ENCODE measurements at regions not wholly inside any gene's neighbourhood (a gene's known extent, or its start where the extent isn't known, plus 50 kb on each side); places are given as distances from the start of the nearest gene placed in this dataset.

DNA sequence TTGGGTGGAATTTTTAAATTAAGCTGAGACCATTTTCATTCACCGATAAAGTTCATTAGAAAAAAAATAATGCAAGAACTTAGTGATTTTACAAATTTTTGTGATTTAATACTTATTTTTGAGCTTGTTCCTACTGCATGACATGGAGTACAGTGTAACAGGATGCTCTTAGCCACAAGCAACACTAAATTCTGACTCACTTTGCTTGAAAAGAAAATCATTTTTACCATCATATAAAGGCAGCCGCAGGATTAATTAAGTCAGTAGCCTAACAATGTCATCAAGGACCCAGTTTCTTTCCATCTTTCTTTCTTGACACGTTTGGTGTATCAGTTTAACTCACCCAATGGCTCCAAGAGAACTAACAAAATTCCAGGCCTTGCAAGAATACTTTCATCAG lies 540.3 kb upstream of the LUZP2 start:
- Histone ChIP-seq H4K20me1 (ENCODE audit: control insufficient read depth, extremely low read depth, insufficient read depth, low read length) (no peaks in the 10 kb centered on the region), H3K9ac (ENCODE audit: control insufficient read depth, extremely low read depth, insufficient read depth, low read length) (no peak overlapping the region), H3K36me3 (ENCODE audit: control insufficient read depth in 2 of 2, extremely low read depth in 1 of 2, insufficient read depth in 2 of 2, low read length in 2 of 2) (no peaks in the 10 kb centered on the region), H3K79me2 (ENCODE audit: control insufficient read depth, insufficient read depth, low read length) (no peaks in the 10 kb centered on the region), H3K27ac (ENCODE audit: control insufficient read depth, insufficient read depth, low read length) (no peak overlapping the region), H2AFZ (ENCODE audit: control insufficient read depth, low read length) (no peak overlapping the region), H3K27me3 (ENCODE audit: control insufficient read depth, extremely low read depth, insufficient read depth, low read length) (no peaks in the 10 kb centered on the region), H3K4me3 (ENCODE audit: control insufficient read depth in 2 of 3, extremely low read depth in 1 of 3, insufficient read depth in 2 of 3, low read depth in 1 of 3, low read length in 3 of 3) (no peak overlapping the region), H3K4me2 (ENCODE audit: control insufficient read depth, extremely low read depth, insufficient read depth, low read depth, low read length) (no peak overlapping the region), H3K4me1 (ENCODE audit: control insufficient read depth, extremely low read depth, insufficient read depth, low read length) (no peaks in the 10 kb centered on the region), H3K9me1 (ENCODE audit: control insufficient read depth, extremely low read depth, insufficient read depth, low read length) (no peaks in the 10 kb centered on the region), H3K9me3 (ENCODE audit: control insufficient read depth, low read depth, low read length) (no peaks in the 10 kb centered on the region)
- dilution Hi-C loops (cut with MboI; ENCODE audit: extremely low pct_ligation_motif_present, low sequenced_read_pairs) = no loop called here
- DNase-seq (ENCODE audit: low read depth, low spot score) (no peak), FAIRE-seq (no peak)
- TF ChIP-seq, protein P1, sequence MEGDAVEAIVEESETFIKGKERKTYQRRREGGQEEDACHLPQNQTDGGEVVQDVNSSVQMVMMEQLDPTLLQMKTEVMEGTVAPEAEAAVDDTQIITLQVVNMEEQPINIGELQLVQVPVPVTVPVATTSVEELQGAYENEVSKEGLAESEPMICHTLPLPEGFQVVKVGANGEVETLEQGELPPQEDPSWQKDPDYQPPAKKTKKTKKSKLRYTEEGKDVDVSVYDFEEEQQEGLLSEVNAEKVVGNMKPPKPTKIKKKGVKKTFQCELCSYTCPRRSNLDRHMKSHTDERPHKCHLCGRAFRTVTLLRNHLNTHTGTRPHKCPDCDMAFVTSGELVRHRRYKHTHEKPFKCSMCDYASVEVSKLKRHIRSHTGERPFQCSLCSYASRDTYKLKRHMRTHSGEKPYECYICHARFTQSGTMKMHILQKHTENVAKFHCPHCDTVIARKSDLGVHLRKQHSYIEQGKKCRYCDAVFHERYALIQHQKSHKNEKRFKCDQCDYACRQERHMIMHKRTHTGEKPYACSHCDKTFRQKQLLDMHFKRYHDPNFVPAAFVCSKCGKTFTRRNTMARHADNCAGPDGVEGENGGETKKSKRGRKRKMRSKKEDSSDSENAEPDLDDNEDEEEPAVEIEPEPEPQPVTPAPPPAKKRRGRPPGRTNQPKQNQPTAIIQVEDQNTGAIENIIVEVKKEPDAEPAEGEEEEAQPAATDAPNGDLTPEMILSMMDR (optimal IDR thresholded peaks at IDR 0.05 in 1 of 3, IDR thresholded peaks at IDR 0.05 in 1 of 3, conservative IDR thresholded peaks at IDR 0.05 in 1 of 3; ENCODE audit: extremely low read depth in 1 of 3, insufficient read depth in 2 of 3, low read length in 3 of 3) = no peak
- TF ChIP-seq EZH2 (IDR thresholded peaks at IDR 0.05; ENCODE audit: low read length) = no peak

DNA sequence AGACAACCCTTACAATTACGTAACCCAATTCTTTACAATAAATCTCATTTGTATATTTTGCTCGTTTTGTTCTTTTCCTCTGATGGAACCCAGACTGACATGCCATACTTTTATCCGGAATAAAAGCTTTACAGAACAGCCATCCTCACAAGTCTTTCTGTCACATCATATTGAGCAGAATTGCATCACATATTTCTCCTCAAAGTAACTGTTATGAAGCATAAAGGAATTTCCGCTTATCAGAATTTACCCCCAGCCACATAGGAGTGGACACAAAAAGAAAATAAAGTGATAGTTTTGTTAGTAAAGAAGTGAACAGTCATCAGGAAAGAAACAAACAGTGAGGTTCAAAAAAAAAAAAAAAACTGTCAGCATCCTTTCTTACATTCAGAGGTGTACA lies 539.5 kb upstream of the LUZP2 start:
- dilution Hi-C loops (cut with MboI; ENCODE audit: extremely low pct_ligation_motif_present, low sequenced_read_pairs) = no loop called here
- no peak overlapping the region for H3K27ac ChIP-seq (ENCODE audit: control insufficient read depth, insufficient read depth, low read length)
- no peak overlapping the region for H3K4me3 ChIP-seq (ENCODE audit: control insufficient read depth in 2 of 3, extremely low read depth in 1 of 3, insufficient read depth in 2 of 3, low read depth in 1 of 3, low read length in 3 of 3)
- H3K79me2 ChIP-seq (ENCODE audit: control insufficient read depth, insufficient read depth, low read length) = no peaks in the 10 kb centered on the region
- H3K4me2 ChIP-seq (ENCODE audit: control insufficient read depth, extremely low read depth, insufficient read depth, low read depth, low read length) = no peak overlapping the region
- H2AFZ ChIP-seq (ENCODE audit: control insufficient read depth, low read length) = no peak overlapping the region
- no peaks in the 10 kb centered on the region for H3K36me3 ChIP-seq (ENCODE audit: control insufficient read depth in 2 of 2, extremely low read depth in 1 of 2, insufficient read depth in 2 of 2, low read length in 2 of 2)
- DNase-seq (ENCODE audit: low read depth, low spot score) (no peak), FAIRE-seq (no peak)
- H3K9me1 ChIP-seq (ENCODE audit: control insufficient read depth, extremely low read depth, insufficient read depth, low read length) = no peaks in the 10 kb centered on the region
- H3K4me1 ChIP-seq (ENCODE audit: control insufficient read depth, extremely low read depth, insufficient read depth, low read length) = no peaks in the 10 kb centered on the region
- no peaks in the 10 kb centered on the region for H3K9me3 ChIP-seq (ENCODE audit: control insufficient read depth, low read depth, low read length)
- no peak for TF ChIP-seq EZH2 (IDR thresholded peaks at IDR 0.05; ENCODE audit: low read length)
- TF ChIP-seq, protein P1 (optimal IDR thresholded peaks at IDR 0.05 in 1 of 3, IDR thresholded peaks at IDR 0.05 in 1 of 3, conservative IDR thresholded peaks at IDR 0.05 in 1 of 3; ENCODE audit: extremely low read depth in 1 of 3, insufficient read depth in 2 of 3, low read length in 3 of 3) = no peak
- H3K27me3 ChIP-seq (ENCODE audit: control insufficient read depth, extremely low read depth, insufficient read depth, low read length) = no peaks in the 10 kb centered on the region
- H3K9ac ChIP-seq (ENCODE audit: control insufficient read depth, extremely low read depth, insufficient read depth, low read length) = no peak overlapping the region
- no peaks in the 10 kb centered on the region for H4K20me1 ChIP-seq (ENCODE audit: control insufficient read depth, extremely low read depth, insufficient read depth, low read length)
